ENCODE measurements at regions not wholly inside any gene's neighbourhood (a gene's known extent, or its start where the extent isn't known, plus 50 kb on each side); places are given as distances from the start of the nearest gene placed in this dataset.

GRCh38 chr15:81645470-81645869, 271.5 kb upstream of the TMC3 start:
- TF ChIP-seq POLR2AphosphoS5 (IDR thresholded peaks at IDR 0.05; ENCODE audit: low read depth, low read length): no peak
- no peak for TF ChIP-seq POLR2A (IDR thresholded peaks at IDR 0.05; ENCODE audit: low read depth, low read length)
- no peak for TF ChIP-seq TAF1 (IDR thresholded peaks at IDR 0.05; ENCODE audit: low read depth, low read length)
- no peak for TF ChIP-seq POU2F2 (IDR thresholded peaks at IDR 0.05; ENCODE audit: low read depth, low read length)

Data from GM12891 (cell line).